GM19324 (cell line): ENCODE measurements at regions not wholly inside any gene's neighbourhood (a gene's known extent, or its start where the extent isn't known, plus 50 kb on each side); places are given as distances from the start of the nearest gene placed in this dataset.
A peak's percentile ranks its signal among the peaks of the same experiment; 100 is the strongest.

Source experiments
- ATAC-seq: cut with Tn5 transposase; IDR thresholded peaks from one replicate; pipeline ENCODE4 v1.9.1; 2021; ENCODE audit warnings: mild to moderate bottlenecking, moderate library complexity; ENCODE audit not compliant: unreplicated experiment, low FRiP score

- ATAC-seq, result no peak
Measured at GRCh38 chr12:97267594-97268202, 194.9 kb upstream of the RMST start.

GRCh38 chr12:97272471-97272870 is 190.1 kb upstream of the RMST start:
- no peak for ATAC-seq

- no peak for ATAC-seq
Measured at GRCh38 chr12:97274386-97274785, 188.2 kb upstream of the RMST start.

GRCh38 chr12:97275256-97275655 is 187.3 kb upstream of the RMST start:
- ATAC-seq, result no peak

GRCh38 chr12:97275728-97276590 is 186.6 kb upstream of the RMST start:
- ATAC-seq, result no peak

- no peak for ATAC-seq
Measured at GRCh38 chr12:97276661-97277429, 185.8 kb upstream of the RMST start.

- no peak for ATAC-seq
Measured at GRCh38 chr12:97283297-97283696, 179.3 kb upstream of the RMST start.

- ATAC-seq, result no peak
Measured at GRCh38 chr12:97288531-97288930, 174.1 kb upstream of the RMST start.

- no peak for ATAC-seq
Measured at GRCh38 chr12:97292588-97292987, 170.0 kb upstream of the RMST start.

- no peak for ATAC-seq
Measured at GRCh38 chr12:97293541-97293940, 169.1 kb upstream of the RMST start.

GRCh38 chr12:97299847-97300246 is 162.8 kb upstream of the RMST start:
- ATAC-seq, result no peak

- no peak for ATAC-seq
Measured at GRCh38 chr12:97300431-97300830, 162.2 kb upstream of the RMST start.

- ATAC-seq, result no peak
Measured at GRCh38 chr12:97300891-97301290, 161.7 kb upstream of the RMST start.

GRCh38 chr12:97301576-97301975 is 161.0 kb upstream of the RMST start:
- ATAC-seq, result no peak

- no peak for ATAC-seq
Measured at GRCh38 chr12:97305651-97306050, 157.0 kb upstream of the RMST start.

- ATAC-seq, result peak; percentile 94
Measured at GRCh38 chr12:97306147-97306546, 156.5 kb upstream of the RMST start.

- no peak for ATAC-seq
Measured at GRCh38 chr12:97308576-97309198, 153.9 kb upstream of the RMST start.

- no peak for ATAC-seq
Measured at GRCh38 chr12:97309921-97310320, 152.7 kb upstream of the RMST start.

GRCh38 chr12:97312570-97313135 is 150.0 kb upstream of the RMST start:
- ATAC-seq, result no peak

- ATAC-seq, result no peak
Measured at GRCh38 chr12:97313471-97314190, 149.0 kb upstream of the RMST start.
